ENCODE measurements at regions not wholly inside any gene's neighbourhood (a gene's known extent, or its start where the extent isn't known, plus 50 kb on each side); places are given as distances from the start of the nearest gene placed in this dataset.

DNA sequence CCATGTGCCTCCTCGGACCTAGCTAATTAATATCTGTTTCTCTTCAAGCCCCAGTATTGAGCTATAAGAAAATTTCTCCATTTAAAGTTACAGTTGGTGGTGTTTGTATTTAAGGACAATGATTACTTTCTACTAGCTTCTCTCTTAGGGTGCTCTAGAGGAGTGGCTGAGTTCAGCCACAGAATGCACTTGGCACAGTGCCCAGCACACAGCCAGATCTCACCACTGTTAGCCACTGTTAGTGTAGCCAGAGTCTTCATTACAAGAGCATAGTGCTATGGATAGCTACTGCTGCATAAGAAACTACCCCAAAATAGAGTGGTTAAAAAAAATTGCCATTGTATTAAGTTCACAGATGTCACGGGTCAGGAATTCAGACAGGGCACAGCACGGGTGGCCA is 421.3 kb downstream of the BCOR start:
- Histone ChIP-seq H3K9ac (ENCODE audit: low read length) (no peak overlapping the region), H3K27me3 (ENCODE audit: insufficient read depth, low read length) (no peaks in the 10 kb centered on the region), H3K79me2 (ENCODE audit: insufficient read depth, low read length) (no peaks in the 10 kb centered on the region), H3K4me2 (ENCODE audit: low read length) (no peak overlapping the region), H3K4me1 (ENCODE audit: insufficient read depth, low read length, severe bottlenecking) (no peaks in the 10 kb centered on the region), H3K4me3 (ENCODE audit: low read depth, low read length, poor library complexity, severe bottlenecking) (no peak overlapping the region), H3F3A (ENCODE audit: insufficient read depth, low read length) (no peaks in the 10 kb centered on the region), H3K9me2 (ENCODE audit: low read depth, low read length) (no peaks in the 10 kb centered on the region), H3K9me3 (ENCODE audit: low read length) (no peaks in the 10 kb centered on the region), H3K36me3 (ENCODE audit: insufficient read depth, low read length) (no peaks in the 10 kb centered on the region), H3K27ac (ENCODE audit: low read depth, low read length, poor library complexity, severe bottlenecking) (no peak overlapping the region), H4K20me1 (ENCODE audit: insufficient read depth, low read length) (no peaks in the 10 kb centered on the region), H2AFZ (ENCODE audit: low read length) (no peak overlapping the region)
- TF ChIP-seq EZH2 (IDR thresholded peaks at IDR 0.05; ENCODE audit: borderline replicate concordance, low read length) = no peak
- TF ChIP-seq, protein P1, sequence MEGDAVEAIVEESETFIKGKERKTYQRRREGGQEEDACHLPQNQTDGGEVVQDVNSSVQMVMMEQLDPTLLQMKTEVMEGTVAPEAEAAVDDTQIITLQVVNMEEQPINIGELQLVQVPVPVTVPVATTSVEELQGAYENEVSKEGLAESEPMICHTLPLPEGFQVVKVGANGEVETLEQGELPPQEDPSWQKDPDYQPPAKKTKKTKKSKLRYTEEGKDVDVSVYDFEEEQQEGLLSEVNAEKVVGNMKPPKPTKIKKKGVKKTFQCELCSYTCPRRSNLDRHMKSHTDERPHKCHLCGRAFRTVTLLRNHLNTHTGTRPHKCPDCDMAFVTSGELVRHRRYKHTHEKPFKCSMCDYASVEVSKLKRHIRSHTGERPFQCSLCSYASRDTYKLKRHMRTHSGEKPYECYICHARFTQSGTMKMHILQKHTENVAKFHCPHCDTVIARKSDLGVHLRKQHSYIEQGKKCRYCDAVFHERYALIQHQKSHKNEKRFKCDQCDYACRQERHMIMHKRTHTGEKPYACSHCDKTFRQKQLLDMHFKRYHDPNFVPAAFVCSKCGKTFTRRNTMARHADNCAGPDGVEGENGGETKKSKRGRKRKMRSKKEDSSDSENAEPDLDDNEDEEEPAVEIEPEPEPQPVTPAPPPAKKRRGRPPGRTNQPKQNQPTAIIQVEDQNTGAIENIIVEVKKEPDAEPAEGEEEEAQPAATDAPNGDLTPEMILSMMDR (IDR thresholded peaks at IDR 0.05; ENCODE audit: low read length) = no peak

DNA sequence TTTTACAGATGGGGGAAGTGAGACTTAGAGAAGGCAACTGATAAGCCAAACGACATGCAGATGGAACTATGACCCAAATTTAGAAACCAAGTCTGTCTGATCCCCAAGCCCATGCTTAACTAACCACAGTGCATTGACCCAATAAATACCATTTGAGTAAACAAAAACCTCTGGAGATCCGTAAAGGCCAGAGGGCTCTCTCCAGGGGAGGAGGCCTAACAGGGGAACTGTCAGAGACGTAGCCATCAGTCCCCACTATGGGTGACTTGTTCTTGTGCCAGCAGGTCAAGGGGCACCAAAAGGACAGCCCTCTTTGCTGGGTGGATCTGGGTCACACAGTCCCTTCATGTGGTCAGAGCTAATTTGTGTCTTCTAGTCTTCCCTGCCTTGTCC is 420.2 kb downstream of the BCOR start:
- no peak overlapping the region for H2AFZ ChIP-seq (ENCODE audit: low read length)
- H4K20me1 ChIP-seq (ENCODE audit: insufficient read depth, low read length) = no peaks in the 10 kb centered on the region
- H3K4me1 ChIP-seq (ENCODE audit: insufficient read depth, low read length, severe bottlenecking) = no peaks in the 10 kb centered on the region
- H3K36me3 ChIP-seq (ENCODE audit: insufficient read depth, low read length) = no peaks in the 10 kb centered on the region
- no peak overlapping the region for H3K27ac ChIP-seq (ENCODE audit: low read depth, low read length, poor library complexity, severe bottlenecking)
- H3K4me2 ChIP-seq (ENCODE audit: low read length) = no peak overlapping the region
- TF ChIP-seq EZH2 (IDR thresholded peaks at IDR 0.05; ENCODE audit: borderline replicate concordance, low read length) = no peak
- TF ChIP-seq, protein P1 (IDR thresholded peaks at IDR 0.05; ENCODE audit: low read length) = no peak
- H3K9ac ChIP-seq (ENCODE audit: low read length) = no peak overlapping the region
- no peaks in the 10 kb centered on the region for H3F3A ChIP-seq (ENCODE audit: insufficient read depth, low read length)
- H3K4me3 ChIP-seq (ENCODE audit: low read depth, low read length, poor library complexity, severe bottlenecking) = no peak overlapping the region
- H3K9me2 ChIP-seq (ENCODE audit: low read depth, low read length) = no peaks in the 10 kb centered on the region
- no peaks in the 10 kb centered on the region for H3K27me3 ChIP-seq (ENCODE audit: insufficient read depth, low read length)
- H3K9me3 ChIP-seq (ENCODE audit: low read length) = no peaks in the 10 kb centered on the region
- H3K79me2 ChIP-seq (ENCODE audit: insufficient read depth, low read length) = no peaks in the 10 kb centered on the region

DNA sequence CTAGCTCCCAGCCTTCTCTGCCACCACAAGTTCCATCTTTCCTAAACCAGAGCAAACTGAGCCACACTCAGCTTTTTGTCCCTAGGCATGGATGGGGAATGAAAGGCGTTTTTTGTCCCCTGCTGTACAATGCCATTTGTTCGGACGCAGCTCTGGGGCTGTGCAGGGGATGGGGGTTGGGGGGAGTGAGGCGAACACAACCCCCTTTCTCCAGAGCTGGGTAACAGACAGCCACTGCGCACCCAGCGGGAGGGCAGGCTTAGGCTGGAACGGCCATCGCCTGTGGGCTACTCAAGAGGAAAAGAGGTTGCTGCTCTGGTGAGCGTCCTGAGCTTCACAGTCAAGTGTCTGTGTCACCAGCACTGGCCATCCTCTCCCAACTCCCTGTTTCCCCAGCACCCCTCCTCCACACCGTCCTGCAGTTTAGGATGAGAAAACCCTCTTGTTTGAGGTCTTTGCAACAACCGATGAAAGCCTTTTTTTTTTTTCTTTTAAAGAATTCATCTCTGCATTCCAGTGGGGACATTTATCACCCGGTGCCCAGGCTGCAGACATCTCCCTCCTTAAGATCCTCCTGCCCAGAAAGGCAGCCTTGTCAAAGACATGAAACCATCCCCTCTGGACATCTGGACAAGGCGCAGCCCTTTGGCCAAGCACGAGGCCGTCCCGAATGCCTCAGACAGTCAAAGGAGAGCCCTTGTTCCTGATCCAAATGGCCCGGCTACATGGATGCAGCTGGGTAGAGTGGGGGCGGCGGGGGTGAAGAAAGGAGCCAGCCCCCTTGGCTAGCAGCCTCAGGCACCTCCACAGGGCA is 419.6 kb downstream of the BCOR start:
- no peaks in the 10 kb centered on the region for H3K36me3 ChIP-seq (ENCODE audit: insufficient read depth, low read length)

More for the DNA sequence above, 419.6 kb downstream of the BCOR start:
- Histone ChIP-seq H3K9me3 (ENCODE audit: low read length) (no peaks in the 10 kb centered on the region), H3K9me2 (ENCODE audit: low read depth, low read length) (no peaks in the 10 kb centered on the region), H3K4me1 (ENCODE audit: insufficient read depth, low read length, severe bottlenecking) (no peaks in the 10 kb centered on the region), H3K4me3 (ENCODE audit: low read depth, low read length, poor library complexity, severe bottlenecking) (no peak overlapping the region), H3K9ac (ENCODE audit: low read length) (no peak overlapping the region), H4K20me1 (ENCODE audit: insufficient read depth, low read length) (no peaks in the 10 kb centered on the region), H3K79me2 (ENCODE audit: insufficient read depth, low read length) (no peaks in the 10 kb centered on the region), H3K27ac (ENCODE audit: low read depth, low read length, poor library complexity, severe bottlenecking) (no peak overlapping the region), H3K4me2 (ENCODE audit: low read length) (no peak overlapping the region), H3K27me3 (ENCODE audit: insufficient read depth, low read length) (no peaks in the 10 kb centered on the region), H2AFZ (ENCODE audit: low read length) (no peak overlapping the region), H3F3A (ENCODE audit: insufficient read depth, low read length) (no peaks in the 10 kb centered on the region)
- TF ChIP-seq, protein P1 (IDR thresholded peaks at IDR 0.05; ENCODE audit: low read length) = no peak
- TF ChIP-seq EZH2 (IDR thresholded peaks at IDR 0.05; ENCODE audit: borderline replicate concordance, low read length) = no peak
